ENCODE measurements at regions not wholly inside any gene's neighbourhood (a gene's known extent, or its start where the extent isn't known, plus 50 kb on each side); places are given as distances from the start of the nearest gene placed in this dataset.

GRCh38 chr13:59236944-59237343 is 926.8 kb downstream of the DIAPH3 start:
- H4K91ac ChIP-seq (ENCODE audit: insufficient read length, low read depth, low read length), result no peak overlapping the region
- no peak overlapping the region for H2BK12ac ChIP-seq (ENCODE audit: insufficient read length, low read depth, low read length)
- no peaks in the 10 kb centered on the region for H4K20me1 ChIP-seq (ENCODE audit: control insufficient read depth, insufficient read depth, insufficient read length)
- H3K23me2 ChIP-seq (ENCODE audit: insufficient read length, low read depth, low read length, poor library complexity, severe bottlenecking), result no peaks in the 10 kb centered on the region
- no peak overlapping the region for H3K18ac ChIP-seq (ENCODE audit: insufficient read length, low read depth, low read length)
- H4K8ac ChIP-seq (replicated peaks; ENCODE audit: insufficient read length, low read depth, low read length), result no peak overlapping the region
- Mint-ChIP-seq H3K9me3 (no peaks in the 10 kb centered on the region), H3K27me3 (ENCODE audit: low read depth) (no peaks in the 10 kb centered on the region), H3K27ac (no peak overlapping the region), H3K36me3 (ENCODE audit: insufficient read depth in 1 of 3, low read depth in 3 of 3) (no peaks in the 10 kb centered on the region), H3K4me1 (no peaks in the 10 kb centered on the region), H3K4me3 (no peak overlapping the region)
- no peak overlapping the region for H3K14ac ChIP-seq (ENCODE audit: insufficient read depth, low read length)
- H3K27ac ChIP-seq (ENCODE audit: insufficient read length, low read depth, low read length), result no peak overlapping the region
- H2AK5ac ChIP-seq (ENCODE audit: insufficient read length, low read length), result no peak overlapping the region
- no peak overlapping the region for H2BK120ac ChIP-seq (ENCODE audit: low read depth, low read length, poor library complexity, severe bottlenecking)
- DNase-seq, result no peak
- no peak overlapping the region for H3K4ac ChIP-seq (ENCODE audit: low read depth, low read length)
- H2AFZ ChIP-seq (ENCODE audit: low read length), result no peak overlapping the region
- no peaks in the 10 kb centered on the region for H3K4me1 ChIP-seq (ENCODE audit: insufficient read depth, low read length)
- H3K79me2 ChIP-seq (ENCODE audit: insufficient read depth, low read length), result no peaks in the 10 kb centered on the region
- no peak overlapping the region for H4K5ac ChIP-seq (ENCODE audit: insufficient read length, low read depth, low read length)
- H2BK15ac ChIP-seq (ENCODE audit: low read depth, low read length), result no peak overlapping the region
- no CpG with 5 or more reads among the region's 1 CpG for WGBS (ENCODE audit: extremely low coverage, insufficient read length, low lambda C conversion rate)
- H3K27me3 ChIP-seq (ENCODE audit: insufficient read depth, low read length), result no peaks in the 10 kb centered on the region
- H3K23ac ChIP-seq (ENCODE audit: insufficient read length, low read depth, low read length), result no peak overlapping the region
- H2BK20ac ChIP-seq (ENCODE audit: low read depth, low read length, poor library complexity, severe bottlenecking), result no peak overlapping the region
- H3K56ac ChIP-seq (ENCODE audit: insufficient read length, low read depth, low read length), result no peak overlapping the region
- no peak overlapping the region for H3K9ac ChIP-seq (ENCODE audit: extremely low read depth, insufficient read length, low read length)
- H3K79me1 ChIP-seq (ENCODE audit: insufficient read depth, low read depth, low read length, poor library complexity, severe bottlenecking), result no peaks in the 10 kb centered on the region
- TF ChIP-seq, protein P1, sequence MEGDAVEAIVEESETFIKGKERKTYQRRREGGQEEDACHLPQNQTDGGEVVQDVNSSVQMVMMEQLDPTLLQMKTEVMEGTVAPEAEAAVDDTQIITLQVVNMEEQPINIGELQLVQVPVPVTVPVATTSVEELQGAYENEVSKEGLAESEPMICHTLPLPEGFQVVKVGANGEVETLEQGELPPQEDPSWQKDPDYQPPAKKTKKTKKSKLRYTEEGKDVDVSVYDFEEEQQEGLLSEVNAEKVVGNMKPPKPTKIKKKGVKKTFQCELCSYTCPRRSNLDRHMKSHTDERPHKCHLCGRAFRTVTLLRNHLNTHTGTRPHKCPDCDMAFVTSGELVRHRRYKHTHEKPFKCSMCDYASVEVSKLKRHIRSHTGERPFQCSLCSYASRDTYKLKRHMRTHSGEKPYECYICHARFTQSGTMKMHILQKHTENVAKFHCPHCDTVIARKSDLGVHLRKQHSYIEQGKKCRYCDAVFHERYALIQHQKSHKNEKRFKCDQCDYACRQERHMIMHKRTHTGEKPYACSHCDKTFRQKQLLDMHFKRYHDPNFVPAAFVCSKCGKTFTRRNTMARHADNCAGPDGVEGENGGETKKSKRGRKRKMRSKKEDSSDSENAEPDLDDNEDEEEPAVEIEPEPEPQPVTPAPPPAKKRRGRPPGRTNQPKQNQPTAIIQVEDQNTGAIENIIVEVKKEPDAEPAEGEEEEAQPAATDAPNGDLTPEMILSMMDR (conservative IDR thresholded peaks at IDR 0.05), result no peak
- H3K4me2 ChIP-seq (ENCODE audit: insufficient read depth, insufficient read length, low read length), result no peak overlapping the region
- no peaks in the 10 kb centered on the region for H3K9me3 ChIP-seq (ENCODE audit: control insufficient read depth, low read depth, low read length)
- no peak overlapping the region for H2BK5ac ChIP-seq (ENCODE audit: insufficient read length, low read length)
- no peak overlapping the region for H3T11ph ChIP-seq (ENCODE audit: low read length)
